BE2C (cell line): ENCODE measurements at regions not wholly inside any gene's neighbourhood (a gene's known extent, or its start where the extent isn't known, plus 50 kb on each side); places are given as distances from the start of the nearest gene placed in this dataset.

Experiments used
- DNase-seq: peaks from one replicate; pipeline ENCODE4 v3.0.0-alpha.2; 2020
- H3K27me3 ChIP-seq: fragments of 250-450 bp; sonication (Bioruptor Pico); 2 replicates; pipeline ENCODE4 v1.5.1; 2020; ENCODE audit warnings: mild to moderate bottlenecking
- H3K36me3 ChIP-seq: fragments of 250-450 bp; sonication (Bioruptor Pico); 2 replicates; pipeline ENCODE4 v1.5.1; 2020; ENCODE audit warnings: mild to moderate bottlenecking
- H3K4me1 ChIP-seq: fragments of 250-450 bp; sonication (Bioruptor Pico); 2 replicates; pipeline ENCODE4 v1.5.1; 2020
- H3K4me3 ChIP-seq: 2 replicates; pipeline ENCODE4 v1.5.1; 2011; ENCODE audit warnings: low read depth, low read length
- H3K9me3 ChIP-seq: fragments of 250-450 bp; sonication (Bioruptor Pico); 2 replicates; pipeline ENCODE4 v1.5.1; 2020
- TF ChIP-seq, protein P1 (sequence below): IDR thresholded peaks from 2 replicates; pipeline ENCODE4 v1.5.1; 2012; ENCODE audit warnings: mild to moderate bottlenecking, low read depth, low read length

DNA sequence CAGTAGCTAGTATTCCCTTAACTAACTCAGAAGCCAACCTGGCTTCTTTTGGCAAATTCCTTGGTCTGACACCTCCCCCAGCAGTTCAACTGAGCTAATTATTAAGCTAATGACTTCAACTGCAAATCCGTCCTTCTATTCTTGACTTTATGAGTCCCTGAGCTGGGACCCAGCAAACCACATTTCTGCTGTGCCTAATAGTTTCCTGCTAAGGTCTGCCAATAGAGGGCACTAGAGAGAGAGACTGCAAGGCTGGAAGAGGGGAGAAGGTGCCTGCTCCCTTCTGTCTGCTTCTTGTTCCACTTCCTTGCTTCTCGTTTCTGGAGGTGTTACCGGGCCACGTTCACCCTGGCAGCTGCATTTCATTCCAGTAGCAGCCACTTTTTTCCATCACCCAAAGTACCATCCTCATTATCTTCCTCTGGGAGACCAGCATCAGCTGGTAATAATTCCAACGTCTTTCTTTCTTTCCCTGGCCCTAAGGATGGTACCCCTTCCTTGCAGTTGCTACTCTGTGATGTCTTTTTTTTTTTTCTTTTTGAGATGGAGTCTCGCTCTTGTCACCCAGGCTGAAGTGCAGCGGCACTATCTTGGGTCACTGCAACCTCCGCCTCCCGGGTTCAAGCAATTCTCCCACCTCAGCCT is 352.0 kb downstream of the TNS1 start:
- H3K4me3 ChIP-seq: no peak overlapping the region
- H3K36me3 ChIP-seq: no peaks in the 10 kb centered on the region
- H3K4me1 ChIP-seq: no peaks in the 10 kb centered on the region
- TF ChIP-seq, protein P1, sequence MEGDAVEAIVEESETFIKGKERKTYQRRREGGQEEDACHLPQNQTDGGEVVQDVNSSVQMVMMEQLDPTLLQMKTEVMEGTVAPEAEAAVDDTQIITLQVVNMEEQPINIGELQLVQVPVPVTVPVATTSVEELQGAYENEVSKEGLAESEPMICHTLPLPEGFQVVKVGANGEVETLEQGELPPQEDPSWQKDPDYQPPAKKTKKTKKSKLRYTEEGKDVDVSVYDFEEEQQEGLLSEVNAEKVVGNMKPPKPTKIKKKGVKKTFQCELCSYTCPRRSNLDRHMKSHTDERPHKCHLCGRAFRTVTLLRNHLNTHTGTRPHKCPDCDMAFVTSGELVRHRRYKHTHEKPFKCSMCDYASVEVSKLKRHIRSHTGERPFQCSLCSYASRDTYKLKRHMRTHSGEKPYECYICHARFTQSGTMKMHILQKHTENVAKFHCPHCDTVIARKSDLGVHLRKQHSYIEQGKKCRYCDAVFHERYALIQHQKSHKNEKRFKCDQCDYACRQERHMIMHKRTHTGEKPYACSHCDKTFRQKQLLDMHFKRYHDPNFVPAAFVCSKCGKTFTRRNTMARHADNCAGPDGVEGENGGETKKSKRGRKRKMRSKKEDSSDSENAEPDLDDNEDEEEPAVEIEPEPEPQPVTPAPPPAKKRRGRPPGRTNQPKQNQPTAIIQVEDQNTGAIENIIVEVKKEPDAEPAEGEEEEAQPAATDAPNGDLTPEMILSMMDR: peak; percentile 96
- DNase-seq: peak; percentile 59
- no peaks in the 10 kb centered on the region for H3K27me3 ChIP-seq
- H3K9me3 ChIP-seq: no peaks in the 10 kb centered on the region

DNA sequence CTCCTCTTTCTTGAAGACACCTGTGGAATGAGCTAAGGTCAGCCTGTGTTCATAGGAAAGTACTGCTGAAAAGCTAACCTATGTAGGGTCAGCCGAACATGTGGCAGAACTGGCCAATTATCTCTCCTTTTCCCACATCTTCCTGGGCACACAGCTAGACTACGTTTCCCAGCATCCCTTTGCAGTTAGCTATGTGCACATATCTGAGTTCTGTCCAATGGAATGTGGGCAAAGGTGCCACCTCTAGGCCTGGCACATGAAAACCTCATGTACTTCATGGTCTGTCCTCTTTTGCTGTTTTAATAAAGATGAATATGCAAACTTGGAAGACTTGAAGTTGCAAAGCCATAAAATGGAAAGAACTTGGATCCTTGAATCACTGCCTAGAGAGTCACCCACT is 352.6 kb downstream of the TNS1 start:
- TF ChIP-seq, protein P1: no peak
- H3K4me1 ChIP-seq: no peaks in the 10 kb centered on the region

DNA sequence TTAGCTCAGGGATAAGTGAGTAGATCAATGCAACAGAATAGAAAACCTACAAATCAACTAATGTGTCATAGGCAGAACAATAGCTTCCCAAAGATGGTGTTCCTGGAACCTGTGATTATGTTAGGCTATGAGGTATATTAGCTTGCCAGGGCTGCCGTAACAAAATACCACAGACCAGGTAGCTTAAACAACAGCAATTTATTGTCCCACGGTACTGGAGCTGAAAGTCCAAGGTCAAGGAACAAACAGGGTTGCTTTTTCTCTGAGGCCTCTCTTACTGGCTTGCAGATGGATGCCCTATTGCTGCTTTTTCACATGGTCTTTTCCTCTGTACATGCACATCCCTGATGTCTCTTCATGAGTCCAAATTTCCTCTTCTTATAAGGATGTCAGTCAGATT is 354.9 kb downstream of the TNS1 start:
- no peaks in the 10 kb centered on the region for H3K9me3 ChIP-seq
- H3K36me3 ChIP-seq: no peaks in the 10 kb centered on the region
- no peaks in the 10 kb centered on the region; the same call in 1 of the 2 replicates for H3K4me1 ChIP-seq
- DNase-seq: no peak
- no peak overlapping the region for H3K4me3 ChIP-seq
- H3K27me3 ChIP-seq: no peaks in the 10 kb centered on the region
- TF ChIP-seq, protein P1: no peak

More for the DNA sequence above, 352.6 kb downstream of the TNS1 start:
- H3K36me3 ChIP-seq: no peaks in the 10 kb centered on the region
- H3K4me3 ChIP-seq: no peak overlapping the region
- no peaks in the 10 kb centered on the region for H3K9me3 ChIP-seq
- no peak for DNase-seq
- no peaks in the 10 kb centered on the region for H3K27me3 ChIP-seq

DNA sequence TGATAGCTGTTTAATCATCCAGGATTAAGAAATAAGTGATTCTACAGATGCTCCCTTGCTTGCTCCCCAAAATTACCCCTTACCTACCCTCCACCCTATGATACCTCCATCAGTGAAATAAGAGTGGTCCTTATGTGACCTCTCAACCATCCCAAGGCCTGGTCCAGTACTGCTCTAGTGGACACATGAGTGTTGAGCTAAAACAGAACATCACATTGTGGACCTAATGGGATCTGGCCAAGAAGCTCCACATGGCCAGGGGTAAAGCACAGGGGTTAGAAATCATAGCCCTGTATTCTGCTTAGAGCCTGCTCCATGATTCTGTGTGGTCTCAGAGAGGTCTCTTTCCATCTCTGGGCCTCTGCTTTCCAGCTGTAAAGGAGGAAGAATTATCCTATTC is 355.6 kb downstream of the TNS1 start:
- no peak for DNase-seq
- TF ChIP-seq, protein P1: no peak
- Histone ChIP-seq H3K36me3 (no peaks in the 10 kb centered on the region), H3K27me3 (no peaks in the 10 kb centered on the region), H3K4me3 (no peak overlapping the region), H3K9me3 (no peaks in the 10 kb centered on the region), H3K4me1 (no peaks in the 10 kb centered on the region; the same call in 1 of the 2 replicates)

DNA sequence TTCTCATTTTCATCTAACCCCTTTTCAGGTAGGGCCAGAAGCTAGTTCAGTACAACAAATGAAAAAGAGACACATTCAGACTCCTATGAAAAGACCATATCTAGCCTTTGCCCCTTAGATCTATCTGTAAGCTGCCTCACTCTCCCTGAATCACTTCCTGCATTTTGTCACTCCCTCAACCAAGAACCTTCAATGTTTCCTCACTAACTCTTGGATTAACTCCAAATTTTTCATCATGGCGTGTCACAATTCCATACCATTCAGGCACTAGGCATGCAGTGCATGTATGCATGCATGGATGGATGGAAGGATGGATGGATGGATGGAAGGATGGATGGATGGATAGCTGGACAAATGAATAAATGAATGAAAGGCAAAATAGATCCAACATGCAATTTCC is 356.9 kb downstream of the TNS1 start:
- TF ChIP-seq, protein P1: no peak
- H3K9me3 ChIP-seq: no peaks in the 10 kb centered on the region
- H3K4me3 ChIP-seq: no peak overlapping the region
- no peaks in the 10 kb centered on the region for H3K36me3 ChIP-seq
- H3K27me3 ChIP-seq: no peaks in the 10 kb centered on the region
- no peak for DNase-seq
- H3K4me1 ChIP-seq: no peaks in the 10 kb centered on the region; the same call in 1 of the 2 replicates

DNA sequence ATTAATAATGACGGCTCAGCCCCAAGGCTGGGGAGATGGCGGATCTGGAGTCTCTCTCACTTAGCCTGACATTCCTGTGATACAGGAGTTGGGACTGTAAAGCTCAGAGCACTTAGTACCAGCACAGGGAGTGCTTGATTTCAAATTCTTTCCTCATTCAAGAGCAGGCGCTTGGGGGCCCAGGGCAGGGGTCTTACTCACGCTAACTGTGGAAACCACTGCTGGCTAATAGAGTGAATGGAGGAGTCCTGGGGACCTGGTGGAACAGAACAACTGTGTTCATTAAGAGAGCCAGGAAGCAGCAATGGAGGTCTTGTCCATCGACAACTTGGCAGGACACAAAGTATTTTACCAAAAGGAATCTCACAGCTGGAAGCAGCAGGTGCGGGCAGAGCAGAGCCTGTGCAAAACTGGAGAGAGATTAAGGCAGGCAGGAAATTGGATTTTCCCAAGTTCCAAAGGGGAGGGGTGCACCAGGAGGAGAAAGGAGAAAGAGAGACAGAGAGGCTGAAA is 358.9 kb downstream of the TNS1 start:
- DNase-seq: no peak
- Histone ChIP-seq H3K9me3 (no peaks in the 10 kb centered on the region), H3K36me3 (no peaks in the 10 kb centered on the region), H3K27me3 (no peaks in the 10 kb centered on the region), H3K4me1 (no peaks in the 10 kb centered on the region; the same call in 1 of the 2 replicates), H3K4me3 (no peak overlapping the region)
- TF ChIP-seq, protein P1: no peak
